NCI-H1694 treated with DMSO at 0.1 percent for 48 hours (cell line): ENCODE measurements at regions not wholly inside any gene's neighbourhood (a gene's known extent, or its start where the extent isn't known, plus 50 kb on each side); places are given as distances from the start of the nearest gene placed in this dataset.

Experiments used
- DNase-seq: peaks from one replicate; lab custom pipeline; 2025; lab: John Stamatoyannopoulos, UW

DNA sequence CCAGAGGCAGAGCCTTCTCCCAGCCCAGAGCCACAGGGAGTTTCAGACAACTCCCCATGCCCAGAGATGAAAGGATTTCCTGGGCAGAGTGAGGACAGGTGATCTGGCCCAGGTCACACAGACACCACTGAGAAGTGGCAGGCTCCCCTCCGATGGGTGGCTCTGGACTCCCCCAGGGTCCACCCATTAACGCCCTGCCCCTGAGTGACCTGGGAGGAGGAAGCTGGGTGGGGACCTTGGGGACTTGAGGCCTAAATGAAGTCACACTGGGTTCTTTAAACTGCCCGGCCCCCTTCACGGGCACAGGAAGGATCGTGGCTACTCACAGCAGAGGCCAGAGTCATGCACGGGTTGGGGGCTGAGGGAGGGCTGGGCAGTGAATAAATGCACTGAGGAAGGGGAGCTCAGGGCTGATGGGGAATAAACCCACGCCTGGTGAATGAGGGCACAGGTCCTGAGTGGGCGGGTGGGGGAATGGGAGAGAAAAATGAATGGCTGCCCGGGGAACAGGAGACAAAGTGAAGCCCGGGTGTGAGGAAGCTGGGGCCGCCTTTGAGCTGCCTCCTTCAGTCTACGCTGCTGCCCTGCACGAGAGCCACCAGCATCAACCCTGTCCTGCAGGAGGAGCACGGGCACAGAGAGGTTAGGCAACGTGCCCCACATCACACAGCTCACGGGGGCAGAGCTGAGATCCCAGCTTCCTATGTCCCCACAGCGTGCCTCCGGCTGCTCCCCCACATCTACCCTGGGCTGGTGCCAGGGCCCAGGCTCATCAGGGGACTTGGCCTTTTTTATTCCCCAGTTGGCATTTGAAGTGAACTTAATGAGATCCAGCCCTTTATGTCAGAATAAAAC lies 404.3 kb downstream of the MATN1 start:
- no peak for DNase-seq

GRCh38 chr1:30318413-30318812 lies 405.0 kb downstream of the MATN1 start:
- DNase-seq = peak; percentile 2

DNA sequence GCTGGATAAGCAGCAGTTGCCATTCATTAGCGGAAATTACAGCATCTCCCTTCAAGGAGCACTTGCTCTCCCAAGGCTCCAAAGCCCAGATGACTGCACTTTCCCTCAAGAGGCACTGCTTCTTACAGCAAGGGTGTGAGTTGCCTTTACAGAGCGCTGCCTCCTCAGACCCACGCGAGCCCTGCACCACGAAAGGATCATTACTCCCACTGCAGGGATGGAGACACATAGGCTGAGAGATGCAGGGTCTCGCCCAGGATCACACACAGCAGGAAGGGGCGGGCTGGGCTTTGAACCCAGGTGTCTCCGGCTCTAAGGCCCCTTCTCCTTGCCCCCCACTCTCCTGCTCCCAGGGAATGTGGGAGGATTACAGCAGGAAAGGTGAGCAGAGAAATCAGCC lies 405.5 kb downstream of the MATN1 start:
- no peak for DNase-seq

GRCh38 chr1:30316056-30316455 lies 407.3 kb downstream of the MATN1 start:
- no peak for DNase-seq

DNA sequence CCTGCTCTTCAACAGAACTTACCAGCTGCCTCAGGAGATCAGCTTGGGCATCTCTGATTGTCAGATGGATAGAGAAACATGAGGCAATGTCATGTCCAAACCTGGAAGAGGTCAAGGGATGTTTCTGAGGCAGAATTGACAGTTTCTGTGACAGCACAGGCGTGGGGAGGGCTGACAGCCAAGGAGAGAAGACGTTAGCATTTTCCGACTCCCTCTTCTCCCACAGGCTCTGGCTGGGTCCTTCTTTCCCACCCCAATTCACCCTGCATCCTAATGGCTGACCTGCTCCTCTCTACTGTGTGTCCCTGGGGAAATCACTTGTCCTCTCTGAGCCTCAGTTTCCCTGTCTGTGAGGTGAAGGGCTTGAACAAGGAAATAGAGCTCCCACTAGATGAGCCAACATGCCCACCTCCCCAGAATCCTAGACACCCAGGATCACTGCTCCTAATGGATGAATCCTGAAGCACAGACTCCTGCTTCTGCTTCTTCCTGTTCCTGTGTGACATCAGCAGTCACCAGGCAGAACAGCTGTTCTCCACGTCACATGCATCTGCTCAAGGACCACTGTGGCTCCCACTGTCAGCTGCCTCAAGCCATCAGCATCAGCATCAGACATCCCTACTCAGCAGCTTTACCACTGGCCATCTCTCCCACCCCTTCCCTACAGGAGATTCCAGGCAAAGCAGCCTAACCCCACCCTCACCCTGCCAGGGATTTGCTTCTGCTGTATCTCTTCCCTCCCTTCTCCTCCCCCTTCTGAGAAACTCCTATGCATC lies 408.0 kb downstream of the MATN1 start:
- no peak for DNase-seq

- DNase-seq = no peak
Observed at GRCh38 chr1:30314591-30314990, 408.8 kb downstream of the MATN1 start.

GRCh38 chr1:30313584-30313983 lies 409.8 kb downstream of the MATN1 start:
- no peak for DNase-seq

DNA sequence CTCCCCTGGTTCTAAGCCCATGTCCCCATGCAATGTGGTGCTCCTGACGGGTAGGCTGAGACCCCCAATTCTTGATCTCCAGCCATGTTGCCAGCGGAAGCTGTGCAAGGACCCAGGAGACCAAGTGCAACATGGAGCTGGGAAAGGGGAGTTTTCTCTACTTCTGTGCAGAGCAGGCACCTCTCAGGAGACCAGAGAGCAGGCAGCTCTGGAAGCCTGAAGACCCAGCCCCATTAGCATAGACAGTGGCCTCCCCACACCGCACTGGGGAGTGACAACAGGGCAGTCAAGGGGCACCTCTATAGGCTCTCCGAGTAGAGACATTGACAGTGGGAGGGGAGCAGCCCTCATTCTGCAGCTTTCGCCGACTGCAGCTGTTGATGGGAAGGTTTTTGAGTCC lies 410.2 kb downstream of the MATN1 start:
- DNase-seq = no peak

DNA sequence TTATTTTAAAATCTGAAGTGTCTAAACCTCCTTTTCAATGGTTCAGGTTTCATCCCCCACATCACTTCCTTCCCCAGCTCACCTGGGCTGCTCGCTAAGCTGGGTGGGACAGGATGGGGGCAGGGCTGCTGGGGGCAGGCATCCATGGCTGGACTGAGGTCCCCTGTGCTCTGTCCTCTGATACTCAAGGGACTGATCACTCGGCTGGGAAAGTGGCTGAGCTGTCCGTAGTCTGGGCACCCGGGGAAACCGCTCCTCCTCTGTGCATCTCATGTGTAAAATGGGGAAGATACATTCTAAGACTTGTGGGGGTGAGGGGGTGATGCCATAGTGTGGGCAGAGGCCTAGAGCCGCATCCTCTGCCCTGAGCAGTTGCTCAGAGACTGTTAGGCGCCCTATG lies 411.2 kb downstream of the MATN1 start:
- no peak for DNase-seq

GRCh38 chr1:30311749-30312148 lies 411.6 kb downstream of the MATN1 start:
- no peak for DNase-seq

DNA sequence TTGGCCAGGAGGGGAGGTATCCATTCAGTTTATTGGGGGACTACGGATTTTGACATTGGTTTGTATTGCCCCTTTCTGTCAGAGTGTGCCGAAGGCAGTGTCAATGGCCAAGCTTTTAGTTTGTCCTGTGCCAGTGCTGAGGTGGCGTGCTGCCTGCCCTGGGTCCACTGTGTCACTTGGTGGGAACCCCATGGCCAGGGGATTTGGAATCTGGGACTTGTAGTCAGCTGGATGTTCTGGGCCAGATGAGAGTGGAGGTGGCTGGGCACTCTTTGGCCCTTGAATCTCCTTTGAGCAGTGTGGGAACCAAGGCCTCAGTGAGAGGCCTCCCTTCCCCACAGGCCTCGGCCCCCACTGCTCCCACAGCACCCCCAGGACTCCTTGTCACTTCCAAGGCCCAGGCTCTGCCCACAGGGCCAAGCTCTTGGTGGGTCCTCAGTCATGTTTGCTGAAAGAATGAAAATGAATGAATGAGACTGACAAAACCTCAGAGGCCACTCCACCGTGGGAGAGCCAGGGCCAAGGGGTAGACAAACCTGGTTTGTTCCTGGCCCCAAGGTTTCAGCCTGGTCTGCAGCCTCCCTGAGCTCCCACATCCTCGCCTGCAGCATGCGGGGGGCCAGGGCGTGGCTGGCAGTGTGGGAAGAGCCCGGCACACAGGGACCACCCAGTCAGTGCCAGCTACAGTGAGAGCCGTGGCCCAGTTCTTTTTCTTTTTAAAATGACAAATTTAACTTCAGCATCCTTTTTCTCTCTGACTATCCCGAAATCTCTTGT lies 412.2 kb downstream of the MATN1 start:
- no peak for DNase-seq

- DNase-seq = no peak
Observed at GRCh38 chr1:30307182-30307581, 416.2 kb downstream of the MATN1 start.

GRCh38 chr1:30305519-30305918 lies 417.9 kb downstream of the MATN1 start:
- no peak for DNase-seq

DNA sequence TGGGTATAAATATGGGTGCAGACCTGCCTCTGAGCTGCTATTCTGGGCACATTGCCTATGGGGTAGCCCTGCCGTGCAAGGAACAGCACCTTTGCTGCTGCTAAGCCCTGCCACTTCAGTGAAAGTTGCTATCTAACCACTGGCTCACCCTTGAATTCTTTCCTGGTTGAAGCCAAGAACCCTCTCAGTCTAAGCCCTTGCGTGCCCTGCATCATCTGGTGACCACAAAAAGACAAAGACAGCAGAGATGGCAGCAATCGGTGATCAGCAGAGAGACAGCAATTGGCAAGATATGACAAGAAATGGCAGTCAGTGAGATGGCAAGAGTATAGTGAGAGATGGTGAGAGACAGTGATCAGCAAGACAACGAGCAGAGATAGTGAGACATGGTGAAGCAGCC lies 418.3 kb downstream of the MATN1 start:
- no peak for DNase-seq

DNA sequence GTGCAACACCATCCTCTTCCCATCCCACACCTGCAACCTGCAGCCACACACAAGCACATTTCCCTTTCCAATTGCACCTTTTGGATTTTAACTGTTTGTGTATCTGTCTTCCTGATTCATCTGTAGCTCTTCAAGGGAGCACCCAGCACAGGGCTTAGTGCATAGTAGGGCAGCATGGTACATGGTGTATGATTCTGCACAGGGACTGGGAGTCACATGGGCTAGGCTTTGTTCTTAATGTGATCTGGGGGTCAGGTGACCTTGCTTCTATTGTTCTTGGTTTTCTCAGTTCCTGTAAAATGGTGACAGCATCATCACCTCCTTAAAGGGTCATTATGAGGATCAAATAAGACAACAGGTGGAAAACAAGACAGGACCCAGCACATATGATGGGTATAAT lies 419.3 kb downstream of the MATN1 start:
- DNase-seq = no peak

GRCh38 chr1:30303387-30303786 lies 420.0 kb downstream of the MATN1 start:
- no peak for DNase-seq

DNA sequence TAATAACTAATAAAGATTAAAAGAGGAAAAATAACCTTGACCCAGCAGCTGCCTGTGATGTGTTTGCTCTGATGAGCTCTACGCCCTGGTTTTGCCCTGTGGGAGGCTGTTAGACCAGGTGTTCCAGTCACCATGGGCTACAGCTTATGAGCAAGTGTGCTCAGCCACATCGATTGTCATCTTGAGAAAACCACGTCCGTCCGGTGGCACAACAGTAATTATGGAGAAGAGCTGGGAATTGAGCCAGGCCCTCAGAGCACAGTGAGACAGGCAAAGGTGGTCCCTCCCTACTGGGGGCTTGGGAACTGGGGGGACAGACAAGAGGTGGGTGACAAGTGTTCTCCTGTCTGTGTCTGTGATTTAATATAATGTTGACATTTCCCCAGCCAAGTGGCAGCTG lies 420.5 kb downstream of the MATN1 start:
- DNase-seq = peak; percentile 72

DNA sequence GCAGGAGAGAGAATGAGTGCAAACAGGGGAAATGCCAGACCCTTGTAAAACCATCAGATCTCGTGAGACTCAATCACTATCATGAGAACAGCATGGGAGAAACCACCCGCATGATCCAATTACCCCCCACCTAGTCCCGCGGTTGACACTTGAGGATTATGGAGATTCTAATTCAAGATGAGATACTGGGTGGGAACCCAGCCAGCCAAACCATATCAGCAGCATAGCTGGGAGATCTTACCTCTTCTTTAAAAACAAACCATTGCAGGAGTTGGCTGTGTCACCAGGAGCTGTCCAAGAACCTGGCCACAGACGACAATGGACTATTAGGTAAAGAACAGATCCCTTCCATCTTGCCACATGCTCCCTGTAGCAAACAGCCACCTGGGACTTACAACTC lies 422.7 kb downstream of the MATN1 start:
- no peak for DNase-seq

DNA sequence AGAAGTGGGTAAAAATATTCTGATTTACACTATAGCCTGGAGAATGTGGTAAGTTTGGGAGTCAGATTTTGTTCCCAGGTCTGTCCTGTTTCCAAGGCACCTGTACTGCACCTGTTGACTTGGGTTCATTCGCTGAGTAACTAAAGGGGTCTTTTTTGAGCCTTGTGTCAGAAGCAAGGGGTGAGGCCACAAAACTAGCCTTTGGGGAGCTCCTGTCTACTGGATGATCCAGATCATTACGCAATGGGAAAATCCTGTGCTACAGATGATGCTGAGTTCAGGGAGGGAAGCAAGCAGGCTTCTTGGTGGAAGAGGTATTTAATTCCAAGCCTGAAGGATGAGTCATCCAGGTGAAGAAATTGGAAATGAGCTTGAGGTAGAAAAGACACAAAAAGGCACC lies 424.0 kb downstream of the MATN1 start:
- DNase-seq = no peak

DNA sequence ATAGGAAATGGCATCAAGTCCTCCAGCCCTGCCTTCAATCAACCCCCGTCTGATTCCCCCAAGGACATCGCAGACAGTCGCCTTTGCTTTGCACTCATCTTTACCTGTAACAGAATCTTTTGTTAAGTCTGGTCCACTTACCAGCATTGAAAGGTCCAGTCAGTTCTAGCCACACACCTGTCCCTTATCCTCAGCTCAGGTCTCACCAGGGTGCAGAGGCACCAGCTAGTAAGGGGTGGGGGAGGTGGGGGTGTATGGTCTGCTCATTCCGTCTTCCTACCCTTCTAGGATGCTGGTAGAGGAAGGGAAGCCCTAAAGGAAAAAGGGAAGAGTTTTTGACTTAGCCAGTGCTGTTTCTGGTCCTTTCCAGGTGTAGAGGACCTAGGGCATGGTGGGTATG lies 427.7 kb downstream of the MATN1 start:
- DNase-seq = no peak

- peak; percentile 5 for DNase-seq
Observed at GRCh38 chr1:30295266-30295665, 428.1 kb downstream of the MATN1 start.

- DNase-seq = no peak
Observed at GRCh38 chr1:30294508-30294907, 428.9 kb downstream of the MATN1 start.

DNA sequence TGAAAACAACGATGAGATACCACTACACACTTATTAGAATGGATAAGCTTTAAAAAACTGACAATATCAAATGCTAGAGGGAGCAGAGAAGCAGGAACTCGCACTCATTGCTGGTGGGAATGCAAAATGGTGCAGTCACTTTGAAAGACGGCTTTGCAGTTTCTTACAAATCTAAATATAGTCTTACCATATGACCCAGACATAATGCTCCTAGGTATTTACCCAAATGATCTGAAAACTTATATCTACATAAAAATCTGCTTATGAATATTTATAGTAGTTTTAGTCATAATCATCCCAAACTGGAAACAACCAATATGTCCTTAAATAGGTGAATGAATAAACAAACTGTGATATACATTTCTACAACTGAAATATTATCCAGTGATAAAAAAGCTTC lies 430.9 kb downstream of the MATN1 start:
- DNase-seq = no peak
